Cardiac fibroblast (primary cell): ENCODE measurements at regions not wholly inside any gene's neighbourhood (a gene's known extent, or its start where the extent isn't known, plus 50 kb on each side); places are given as distances from the start of the nearest gene placed in this dataset.

ENCODE experiments used
- DNase-seq, 2 donors: peaks; one replicate each; pipeline versions ENCODE4 v3.0.0 to v3.0.0-alpha.2; 2010; ENCODE audit warnings: low read depth in 2 of 2
- H3K4me3 ChIP-seq, 2 donors: replicated peaks in 1 of 2; 1 replicate in 1 of 2; 2 replicates in 1 of 2; pipeline ENCODE4 v1.5.1; 2011; ENCODE audit warnings: low read depth in 2 of 2, low read length in 2 of 2, mild to moderate bottlenecking in 2 of 2, moderate library complexity in 1 of 2
- CTCF ChIP-seq: IDR thresholded peaks from one replicate; pipeline ENCODE4 v1.5.1; 2011; ENCODE audit warnings: low read depth, mild to moderate bottlenecking, low read length, inconsistent platforms

DNA sequence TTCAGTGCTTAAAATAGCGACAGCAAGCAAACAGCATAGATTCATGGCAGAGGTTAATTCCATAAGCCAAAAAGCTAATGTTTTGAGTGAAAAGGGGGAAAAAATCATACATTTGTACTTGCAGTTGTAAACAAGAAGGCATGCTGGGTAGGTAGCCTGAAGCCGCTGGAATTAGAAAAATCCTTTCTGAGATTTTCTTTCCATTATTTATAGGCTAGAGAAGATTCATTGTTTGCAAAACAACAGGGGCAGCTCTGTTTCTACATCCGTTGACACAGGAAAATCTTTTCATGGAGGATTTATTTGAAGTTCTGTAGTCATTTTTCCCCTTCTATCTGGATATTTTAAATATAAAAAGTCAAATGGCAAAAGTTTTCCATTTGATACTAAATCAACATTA is 843.9 kb downstream of the QKI start:
- no peak overlapping the region for H3K4me3 ChIP-seq
- TF ChIP-seq CTCF = no peak
- DNase-seq = no peak

DNA sequence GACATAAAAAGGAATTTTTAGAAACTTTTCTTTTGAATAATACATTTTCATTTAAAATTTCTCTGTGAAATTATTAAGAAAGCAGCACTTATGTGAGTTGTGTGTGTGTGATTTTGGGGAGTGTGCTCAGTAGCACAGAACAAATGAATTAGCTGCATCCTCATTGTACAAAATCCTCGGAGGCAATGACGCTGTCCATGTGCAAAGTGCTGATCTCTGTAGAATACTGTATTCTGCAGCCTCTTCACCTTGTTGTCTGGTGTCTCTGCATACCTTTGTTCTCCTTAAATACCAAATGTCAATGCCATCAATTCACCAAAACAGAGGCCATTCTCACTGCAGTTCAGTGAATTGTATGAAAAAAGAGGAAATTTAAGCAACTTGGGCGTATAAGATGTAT is 838.4 kb downstream of the QKI start:
- TF ChIP-seq CTCF = no peak
- no peak overlapping the region for H3K4me3 ChIP-seq
- peak; percentile 15 to 16 for DNase-seq

DNA sequence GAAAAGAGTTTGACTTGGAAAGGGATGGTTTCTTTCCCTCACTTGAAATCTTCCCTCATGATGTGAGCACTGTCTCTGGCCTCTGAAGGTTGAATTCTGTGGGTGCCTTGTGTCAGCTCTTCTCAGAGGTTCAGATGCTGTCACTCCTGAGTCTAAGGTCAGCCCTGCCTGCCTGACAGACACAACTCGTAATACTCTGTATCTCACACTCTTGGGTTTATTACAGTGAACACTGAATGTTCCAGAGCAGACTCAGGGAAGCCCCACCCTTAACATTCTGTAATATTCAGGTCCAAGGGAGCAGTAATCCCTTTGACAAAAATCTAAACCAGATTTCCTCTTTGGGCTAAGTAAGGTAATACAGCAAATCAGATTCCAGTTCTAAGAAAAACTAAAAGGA is 837.8 kb downstream of the QKI start:
- no peak for DNase-seq
- no peak overlapping the region for H3K4me3 ChIP-seq
- TF ChIP-seq CTCF = no peak

- no peak overlapping the region for H3K4me3 ChIP-seq
- DNase-seq = peak in 1 of 2 donors; percentile 13
- TF ChIP-seq CTCF = no peak
Measured at GRCh38 chr6:164247106-164247505, 832.6 kb downstream of the QKI start.

- no peak overlapping the region for H3K4me3 ChIP-seq
- TF ChIP-seq CTCF = no peak
- no peak for DNase-seq
Measured at GRCh38 chr6:164246082-164246481, 831.6 kb downstream of the QKI start.

GRCh38 chr6:164243949-164244348 is 829.4 kb downstream of the QKI start:
- no peak for TF ChIP-seq CTCF
- no peak for DNase-seq
- no peak overlapping the region for H3K4me3 ChIP-seq

DNA sequence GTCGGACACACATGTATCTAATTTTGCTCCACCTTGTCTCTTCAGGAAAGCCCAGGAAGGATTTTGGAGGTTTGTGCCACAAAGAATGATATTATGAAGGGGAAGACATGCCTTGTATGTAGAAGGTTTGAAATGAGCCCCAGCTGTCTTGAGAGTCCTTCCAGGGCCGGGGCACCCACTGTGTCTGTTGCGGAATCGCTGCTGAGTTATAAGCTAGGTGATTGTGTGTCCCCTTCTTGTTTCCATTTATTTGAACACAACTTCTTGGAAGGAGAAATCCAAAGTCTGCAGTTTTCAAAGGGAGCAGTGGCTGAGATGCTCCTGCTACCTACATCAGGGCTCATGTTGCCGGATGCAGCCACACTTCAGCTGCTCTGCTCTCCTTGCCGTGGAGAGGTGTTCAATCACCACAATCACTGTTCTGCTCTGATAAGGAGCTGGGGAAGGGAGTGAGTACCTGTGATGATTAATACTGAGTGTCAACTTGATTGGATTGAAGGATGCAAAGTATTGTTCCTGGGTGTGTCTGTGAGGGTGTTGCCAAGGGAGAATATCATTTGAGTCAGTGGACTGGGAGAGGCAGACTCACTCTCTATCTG is 828.6 kb downstream of the QKI start:
- H3K4me3 ChIP-seq = no peak overlapping the region
- no peak for TF ChIP-seq CTCF
- DNase-seq = no peak
